Mesodermal cell (in vitro differentiated cells): ENCODE measurements at regions not wholly inside any gene's neighbourhood (a gene's known extent, or its start where the extent isn't known, plus 50 kb on each side); places are given as distances from the start of the nearest gene placed in this dataset.
"Not testable (repeated sequence)": the region's sequence is repeated elsewhere in the genome, so short reads cannot be mapped to it uniquely, and the experiment has no call there.

ENCODE experiments used
- H3K27ac ChIP-seq: 2 replicates; pipeline ENCODE4 v1.7.0; 2013; ENCODE audit warnings: mild to moderate bottlenecking, low read depth, low read length, moderate library complexity; ENCODE audit not compliant: severe bottlenecking
- H3K36me3 ChIP-seq: 2 replicates; pipeline ENCODE4 v1.7.1; 2013; ENCODE audit warnings: mild to moderate bottlenecking, low read length, moderate library complexity; ENCODE audit not compliant: control insufficient read depth, insufficient read depth
- H3K4me1 ChIP-seq: one replicate; pipeline ENCODE4 v1.7.1; 2013; ENCODE audit warnings: mild to moderate bottlenecking, low read length; ENCODE audit not compliant: insufficient read depth, control insufficient read depth, poor library complexity, severe bottlenecking
- H3K4me3 ChIP-seq: 2 replicates; pipeline ENCODE4 v1.7.0; 2013; ENCODE audit warnings: low read length, control low read depth, mild to moderate bottlenecking; ENCODE audit not compliant: insufficient read depth, poor library complexity, severe bottlenecking; ENCODE audit errors: extremely low read depth
- H3K9me3 ChIP-seq: 2 replicates; pipeline ENCODE4 v1.7.1; 2013; ENCODE audit warnings: mild to moderate bottlenecking, low read length, moderate library complexity; ENCODE audit not compliant: control insufficient read depth
- WGBS, 2 experiments: methylation state at CpG; one replicate each; pipeline ENCODE4 v1.1.5; 2013; ENCODE audit warnings: missing lambda C conversion rate in 2 of 2; ENCODE audit not compliant: insufficient coverage in 2 of 2; 5-methylcytosine and 5-hydroxymethylcytosine counted together

GRCh38 chr12:90569685-90570084 is 385.3 kb downstream of the CCER1 start:
- 83% methylated on average over 1 of the region's 1 CpG; no CpG with 5 or more reads in 1 of the 2 experiments for WGBS, 2 experiments
- peaks cover 4% of the 10 kb centered on the region for H3K9me3 ChIP-seq
- H3K4me1 ChIP-seq, result no peaks in the 10 kb centered on the region
- H3K4me3 ChIP-seq, result no peak overlapping the region
- no peaks in the 10 kb centered on the region for H3K36me3 ChIP-seq
- no peak overlapping the region for H3K27ac ChIP-seq

DNA sequence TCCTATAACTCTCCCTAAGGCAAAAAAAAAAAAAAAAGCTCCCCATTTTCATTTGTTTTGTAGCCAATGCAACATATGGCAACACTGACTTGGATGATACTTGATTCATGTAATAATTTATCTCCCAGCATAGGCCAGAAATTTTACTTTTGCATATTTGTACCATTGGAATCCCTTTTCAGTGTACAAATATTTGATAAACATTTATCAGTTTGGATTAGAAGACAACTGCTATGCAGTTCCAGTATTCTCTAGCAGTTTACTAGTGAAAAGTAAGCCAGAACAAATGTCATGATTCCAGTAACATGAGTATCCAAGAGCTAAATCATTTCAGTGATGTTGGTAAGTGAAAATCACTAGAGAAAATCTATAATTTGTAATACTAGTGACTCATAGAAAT is 392.3 kb downstream of the CCER1 start:
- no peaks in the 10 kb centered on the region for H3K4me1 ChIP-seq
- no peak overlapping the region for H3K4me3 ChIP-seq
- no peaks in the 10 kb centered on the region for H3K36me3 ChIP-seq
- no peak overlapping the region for H3K27ac ChIP-seq
- H3K9me3 ChIP-seq, result peaks cover 4% of the 10 kb centered on the region

- no peak overlapping the region for H3K4me3 ChIP-seq
- H3K27ac ChIP-seq, result no peak overlapping the region
- no peaks in the 10 kb centered on the region for H3K36me3 ChIP-seq
- no peaks in the 10 kb centered on the region for H3K9me3 ChIP-seq
- 88% methylated on average over 1 of the region's 1 CpG; no CpG with 5 or more reads in 1 of the 2 experiments for WGBS, 2 experiments
- H3K4me1 ChIP-seq, result no peaks in the 10 kb centered on the region
Measured at GRCh38 chr12:90548595-90548994, 406.4 kb downstream of the CCER1 start.

GRCh38 chr12:90546511-90546910 is 408.5 kb downstream of the CCER1 start:
- Histone ChIP-seq H3K36me3 (no peaks in the 10 kb centered on the region), H3K4me1 (no peaks in the 10 kb centered on the region), H3K27ac (no peak overlapping the region), H3K4me3 (no peak overlapping the region), H3K9me3 (no peaks in the 10 kb centered on the region)
- WGBS, 2 experiments, result 86 to 100% methylated on average over 1 of the region's 3 CpGs

GRCh38 chr12:90543841-90544240 is 411.1 kb downstream of the CCER1 start:
- H3K27ac ChIP-seq, result peak overlapping the region; percentile 33

GRCh38 chr12:90543374-90543773 is 411.6 kb downstream of the CCER1 start:
- Histone ChIP-seq H3K36me3 (no peaks in the 10 kb centered on the region), H3K27ac (peak overlapping the region; percentile 33), H3K9me3 (no peaks in the 10 kb centered on the region), H3K4me1 (no peaks in the 10 kb centered on the region), H3K4me3 (no peak overlapping the region)
- WGBS, 2 experiments, result no CpG with 5 or more reads among the region's 1 CpG

More at GRCh38 chr12:90543841-90544240, 411.1 kb downstream of the CCER1 start:
- WGBS, 2 experiments, result no CpG with 5 or more reads among the region's 4 CpGs
- Histone ChIP-seq H3K4me1 (no peaks in the 10 kb centered on the region), H3K4me3 (no peak overlapping the region), H3K9me3 (no peaks in the 10 kb centered on the region), H3K36me3 (no peaks in the 10 kb centered on the region)

DNA sequence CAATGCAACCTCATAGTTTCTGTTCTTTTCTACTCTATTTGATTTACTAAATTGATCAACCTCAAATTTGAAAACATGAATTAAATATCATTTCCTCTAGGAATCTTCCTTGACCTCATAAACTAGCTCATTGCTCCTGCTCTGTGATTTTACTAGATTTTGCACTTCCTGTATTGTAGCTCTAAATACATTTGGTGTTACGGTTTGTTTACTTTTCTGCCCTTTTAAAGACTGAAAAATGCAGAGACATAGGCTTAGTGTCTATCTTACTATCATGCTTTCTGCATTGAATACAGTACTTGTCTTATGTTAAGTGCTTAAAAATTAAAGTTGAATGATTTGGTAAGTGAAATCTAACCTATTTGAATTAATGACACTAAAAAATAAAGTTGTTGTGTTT is 412.1 kb downstream of the CCER1 start:
- not testable (repeated sequence) for H3K9me3 ChIP-seq, H3K4me3 ChIP-seq, H3K27ac ChIP-seq, H3K36me3 ChIP-seq, H3K4me1 ChIP-seq
- WGBS, 2 experiments, result no CpG with 5 or more reads among the region's 1 CpG

DNA sequence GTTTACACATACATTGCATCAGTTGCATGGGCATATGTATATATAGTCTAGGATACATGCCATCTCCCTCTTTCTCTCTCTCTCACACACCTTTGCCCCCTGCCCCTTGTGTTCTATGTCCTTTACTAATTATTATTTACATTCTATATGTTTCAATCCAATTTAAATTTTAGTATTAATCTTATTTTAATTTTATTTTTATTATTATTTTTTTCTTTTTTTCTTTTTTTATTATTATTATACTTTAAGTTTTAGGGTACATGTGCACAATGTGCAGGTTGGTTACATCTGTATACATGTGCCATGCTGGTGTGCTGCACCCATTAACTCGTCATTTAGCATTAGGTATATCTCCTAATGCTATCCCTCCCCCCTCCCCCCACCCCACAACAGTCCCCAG is 421.1 kb downstream of the CCER1 start:
- H3K4me1 ChIP-seq, H3K9me3 ChIP-seq, H3K4me3 ChIP-seq, H3K27ac ChIP-seq, H3K36me3 ChIP-seq: not testable (repeated sequence)
- WGBS, 2 experiments, result no CpG with 5 or more reads among the region's 1 CpG

DNA sequence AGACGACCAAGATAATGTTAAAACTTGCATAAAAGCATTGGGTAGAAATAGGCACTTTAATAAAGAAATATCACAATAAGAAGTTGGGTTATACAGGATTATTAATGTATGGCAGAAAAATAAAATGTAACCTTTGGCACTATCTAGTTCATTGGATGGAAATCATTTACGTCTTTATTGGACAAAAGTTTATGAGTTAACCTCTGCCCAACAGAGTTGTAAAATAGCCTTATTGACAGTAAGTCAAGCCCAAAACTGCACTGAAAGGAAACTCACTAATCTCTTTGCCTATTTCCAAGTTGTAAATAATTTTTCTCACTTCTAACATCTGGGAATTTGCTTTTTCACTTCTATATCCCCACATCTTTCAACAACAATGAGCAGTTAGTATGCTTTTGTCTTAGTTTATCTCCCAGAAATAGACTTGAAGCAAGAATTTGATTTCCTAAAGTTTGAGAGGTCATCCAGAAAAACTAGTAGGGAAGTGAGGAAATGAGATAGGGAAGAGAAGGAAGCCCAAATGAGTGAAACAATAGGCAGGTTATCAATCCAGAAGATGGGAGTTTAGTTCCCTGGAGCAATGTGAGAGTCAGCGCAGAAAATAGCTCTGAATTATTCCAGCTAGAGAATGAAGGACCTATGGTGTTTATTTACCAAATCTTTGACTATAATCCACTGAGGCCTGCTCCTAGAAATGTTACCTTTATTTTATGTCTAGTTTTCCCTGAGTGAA is 434.8 kb downstream of the CCER1 start:
- Histone ChIP-seq H3K9me3 (no peaks in the 10 kb centered on the region), H3K27ac (no peak overlapping the region), H3K4me3 (no peak overlapping the region), H3K4me1 (no peaks in the 10 kb centered on the region), H3K36me3 (no peaks in the 10 kb centered on the region)
- 50 to 100% methylated on average over 1 to 2 of the region's 3 CpGs for WGBS, 2 experiments

DNA sequence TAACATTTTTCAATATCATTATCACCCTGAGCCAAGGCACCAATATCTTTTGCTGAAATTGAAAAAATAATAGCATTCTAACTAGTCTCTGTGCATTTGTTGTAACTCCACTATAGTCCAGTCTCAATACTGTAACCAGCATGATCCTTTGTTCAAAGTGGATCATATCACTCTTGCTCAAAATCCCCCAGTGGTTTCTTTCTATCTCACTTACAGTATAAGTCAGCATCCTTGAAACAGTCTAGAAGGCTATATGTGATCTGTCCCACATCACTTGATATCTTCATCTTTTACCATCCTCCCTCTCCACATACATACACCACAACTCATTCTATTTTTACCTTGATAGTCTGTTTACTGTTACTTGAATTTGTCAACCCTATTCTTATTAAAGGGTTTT is 435.7 kb downstream of the CCER1 start:
- Histone ChIP-seq H3K4me1 (no peaks in the 10 kb centered on the region), H3K27ac (no peak overlapping the region), H3K36me3 (no peaks in the 10 kb centered on the region), H3K4me3 (no peak overlapping the region), H3K9me3 (no peaks in the 10 kb centered on the region)

GRCh38 chr12:90515199-90516175 is 439.5 kb downstream of the CCER1 start:
- no peak overlapping the region for H3K27ac ChIP-seq
- no peaks in the 10 kb centered on the region for H3K4me1 ChIP-seq
- H3K4me3 ChIP-seq, result no peak overlapping the region
- WGBS, 2 experiments, result 75 to 90% methylated on average over 1 of the region's 2 CpGs
- no peaks in the 10 kb centered on the region for H3K9me3 ChIP-seq
- H3K36me3 ChIP-seq, result no peaks in the 10 kb centered on the region
